ENCODE measurements at regions not wholly inside any gene's neighbourhood (a gene's known extent, or its start where the extent isn't known, plus 50 kb on each side); places are given as distances from the start of the nearest gene placed in this dataset.
A peak's percentile ranks its signal among the peaks of the same experiment; 100 is the strongest.

GRCh38 chr1:238264951-238265350 lies 374.2 kb upstream of the ZP4 start:
- Histone ChIP-seq H3K27ac (ENCODE audit: low read depth, low read length) (no peak overlapping the region), H3K9me3 (ENCODE audit: control insufficient read depth, insufficient read depth, low read length) (no peaks in the 10 kb centered on the region), H3K4me3 (ENCODE audit: low read depth, low read length) (no peak overlapping the region), H3K4me1 (ENCODE audit: control insufficient read depth, insufficient read depth, low read length) (no peaks in the 10 kb centered on the region), H3K36me3 (ENCODE audit: control insufficient read depth, insufficient read depth, low read length) (no peaks in the 10 kb centered on the region), H3K27me3 (ENCODE audit: control insufficient read depth, insufficient read depth, low read length) (no peaks in the 10 kb centered on the region)
- no peak for DNase-seq (ENCODE audit: low read depth in 4 of 6, low spot score in 6 of 6)

GRCh38 chr1:238258510-238258909 lies 367.8 kb upstream of the ZP4 start:
- Histone ChIP-seq H3K27me3 (ENCODE audit: control insufficient read depth, insufficient read depth, low read length) (no peaks in the 10 kb centered on the region), H3K36me3 (ENCODE audit: control insufficient read depth, insufficient read depth, low read length) (no peaks in the 10 kb centered on the region), H3K4me3 (ENCODE audit: low read depth, low read length) (no peak overlapping the region), H3K27ac (ENCODE audit: low read depth, low read length) (no peak overlapping the region), H3K4me1 (ENCODE audit: control insufficient read depth, insufficient read depth, low read length) (no peaks in the 10 kb centered on the region), H3K9me3 (ENCODE audit: control insufficient read depth, insufficient read depth, low read length) (no peaks in the 10 kb centered on the region)
- no peak for DNase-seq (ENCODE audit: low read depth in 4 of 6, low spot score in 6 of 6)

- no CpG with 5 or more reads among the region's 7 CpGs for WGBS (ENCODE audit: insufficient coverage)
- Histone ChIP-seq H3K4me3 (ENCODE audit: low read depth, low read length) (no peak overlapping the region), H3K36me3 (ENCODE audit: control insufficient read depth, insufficient read depth, low read length) (no peaks in the 10 kb centered on the region), H3K9me3 (ENCODE audit: control insufficient read depth, insufficient read depth, low read length) (no peaks in the 10 kb centered on the region), H3K27ac (ENCODE audit: low read depth, low read length) (no peak overlapping the region), H3K4me1 (ENCODE audit: control insufficient read depth, insufficient read depth, low read length) (no peaks in the 10 kb centered on the region), H3K27me3 (ENCODE audit: control insufficient read depth, insufficient read depth, low read length) (no peaks in the 10 kb centered on the region)
- peak in 3 of 6 donors; percentile 15 to 86 (median 49) for DNase-seq (ENCODE audit: low read depth in 4 of 6, low spot score in 6 of 6)
Measured at GRCh38 chr1:238257018-238257621, 366.4 kb upstream of the ZP4 start.

GRCh38 chr1:238254935-238255334 lies 364.2 kb upstream of the ZP4 start:
- Histone ChIP-seq H3K9me3 (ENCODE audit: control insufficient read depth, insufficient read depth, low read length) (no peaks in the 10 kb centered on the region), H3K4me3 (ENCODE audit: low read depth, low read length) (no peak overlapping the region), H3K27me3 (ENCODE audit: control insufficient read depth, insufficient read depth, low read length) (no peaks in the 10 kb centered on the region), H3K27ac (ENCODE audit: low read depth, low read length) (no peak overlapping the region), H3K4me1 (ENCODE audit: control insufficient read depth, insufficient read depth, low read length) (no peaks in the 10 kb centered on the region), H3K36me3 (ENCODE audit: control insufficient read depth, insufficient read depth, low read length) (no peaks in the 10 kb centered on the region)
- 60% methylated on average over 1 of the region's 3 CpGs for WGBS (ENCODE audit: insufficient coverage)
- peak in 2 of 6 donors; percentile 14 to 39 for DNase-seq (ENCODE audit: low read depth in 4 of 6, low spot score in 6 of 6)

GRCh38 chr1:238252033-238252802 lies 361.5 kb upstream of the ZP4 start:
- Histone ChIP-seq H3K27me3 (ENCODE audit: control insufficient read depth, insufficient read depth, low read length) (no peaks in the 10 kb centered on the region), H3K9me3 (ENCODE audit: control insufficient read depth, insufficient read depth, low read length) (no peaks in the 10 kb centered on the region), H3K4me1 (ENCODE audit: control insufficient read depth, insufficient read depth, low read length) (no peaks in the 10 kb centered on the region), H3K27ac (ENCODE audit: low read depth, low read length) (no peak overlapping the region), H3K4me3 (ENCODE audit: low read depth, low read length) (no peak overlapping the region), H3K36me3 (ENCODE audit: control insufficient read depth, insufficient read depth, low read length) (no peaks in the 10 kb centered on the region)
- WGBS (ENCODE audit: insufficient coverage), result 66% methylated on average over 11 of the region's 15 CpGs
- DNase-seq (ENCODE audit: low read depth in 4 of 6, low spot score in 6 of 6), result peak in 2 of 6 donors; percentile 74

GRCh38 chr1:238248356-238248755 lies 357.6 kb upstream of the ZP4 start:
- Histone ChIP-seq H3K36me3 (ENCODE audit: control insufficient read depth, insufficient read depth, low read length) (no peaks in the 10 kb centered on the region), H3K4me3 (ENCODE audit: low read depth, low read length) (no peak overlapping the region), H3K4me1 (ENCODE audit: control insufficient read depth, insufficient read depth, low read length) (no peaks in the 10 kb centered on the region), H3K27ac (ENCODE audit: low read depth, low read length) (no peak overlapping the region), H3K9me3 (ENCODE audit: control insufficient read depth, insufficient read depth, low read length) (no peaks in the 10 kb centered on the region), H3K27me3 (ENCODE audit: control insufficient read depth, insufficient read depth, low read length) (no peaks in the 10 kb centered on the region)
- no CpG with 5 or more reads among the region's 3 CpGs for WGBS (ENCODE audit: insufficient coverage)
- DNase-seq (ENCODE audit: low read depth in 4 of 6, low spot score in 6 of 6), result no peak

- Histone ChIP-seq H3K27ac (ENCODE audit: low read depth, low read length) (no peak overlapping the region), H3K27me3 (ENCODE audit: control insufficient read depth, insufficient read depth, low read length) (no peaks in the 10 kb centered on the region), H3K4me3 (ENCODE audit: low read depth, low read length) (no peak overlapping the region), H3K36me3 (ENCODE audit: control insufficient read depth, insufficient read depth, low read length) (no peaks in the 10 kb centered on the region), H3K9me3 (ENCODE audit: control insufficient read depth, insufficient read depth, low read length) (no peaks in the 10 kb centered on the region), H3K4me1 (ENCODE audit: control insufficient read depth, insufficient read depth, low read length) (no peaks in the 10 kb centered on the region)
- WGBS (ENCODE audit: insufficient coverage), result no CpG with 5 or more reads among the region's 1 CpG
- no peak for DNase-seq (ENCODE audit: low read depth in 4 of 6, low spot score in 6 of 6)
Measured at GRCh38 chr1:238242181-238242580, 351.5 kb upstream of the ZP4 start.

- Histone ChIP-seq H3K4me1 (ENCODE audit: control insufficient read depth, insufficient read depth, low read length) (no peaks in the 10 kb centered on the region), H3K27ac (ENCODE audit: low read depth, low read length) (no peak overlapping the region), H3K9me3 (ENCODE audit: control insufficient read depth, insufficient read depth, low read length) (no peaks in the 10 kb centered on the region), H3K27me3 (ENCODE audit: control insufficient read depth, insufficient read depth, low read length) (no peaks in the 10 kb centered on the region), H3K36me3 (ENCODE audit: control insufficient read depth, insufficient read depth, low read length) (no peaks in the 10 kb centered on the region), H3K4me3 (ENCODE audit: low read depth, low read length) (no peak overlapping the region)
- 100% methylated on average over 3 of the region's 3 CpGs for WGBS (ENCODE audit: insufficient coverage)
- no peak for DNase-seq (ENCODE audit: low read depth in 4 of 6, low spot score in 6 of 6)
Measured at GRCh38 chr1:238241607-238242006, 350.9 kb upstream of the ZP4 start.

- DNase-seq (ENCODE audit: low read depth in 4 of 6, low spot score in 6 of 6), result no peak
- H3K4me3 ChIP-seq (ENCODE audit: low read depth, low read length), result no peak overlapping the region
- H3K4me1 ChIP-seq (ENCODE audit: control insufficient read depth, insufficient read depth, low read length), result no peaks in the 10 kb centered on the region
- H3K36me3 ChIP-seq (ENCODE audit: control insufficient read depth, insufficient read depth, low read length), result no peaks in the 10 kb centered on the region
- no peaks in the 10 kb centered on the region for H3K27me3 ChIP-seq (ENCODE audit: control insufficient read depth, insufficient read depth, low read length)
- H3K27ac ChIP-seq (ENCODE audit: low read depth, low read length), result no peak overlapping the region
- WGBS (ENCODE audit: insufficient coverage), result 94% methylated on average over 4 of the region's 5 CpGs
- H3K9me3 ChIP-seq (ENCODE audit: control insufficient read depth, insufficient read depth, low read length), result no peaks in the 10 kb centered on the region
Measured at GRCh38 chr1:238239343-238239742, 348.6 kb upstream of the ZP4 start.

- no peak for DNase-seq (ENCODE audit: low read depth in 4 of 6, low spot score in 6 of 6)
- Histone ChIP-seq H3K9me3 (ENCODE audit: control insufficient read depth, insufficient read depth, low read length) (no peaks in the 10 kb centered on the region), H3K4me3 (ENCODE audit: low read depth, low read length) (no peak overlapping the region), H3K36me3 (ENCODE audit: control insufficient read depth, insufficient read depth, low read length) (no peaks in the 10 kb centered on the region), H3K27me3 (ENCODE audit: control insufficient read depth, insufficient read depth, low read length) (no peaks in the 10 kb centered on the region), H3K4me1 (ENCODE audit: control insufficient read depth, insufficient read depth, low read length) (no peaks in the 10 kb centered on the region), H3K27ac (ENCODE audit: low read depth, low read length) (no peak overlapping the region)
- 0% methylated on average over 1 of the region's 4 CpGs for WGBS (ENCODE audit: insufficient coverage)
Measured at GRCh38 chr1:238233966-238234365, 343.2 kb upstream of the ZP4 start.
